Panc1 (cell line): ENCODE measurements at regions not wholly inside any gene's neighbourhood (a gene's known extent, or its start where the extent isn't known, plus 50 kb on each side); places are given as distances from the start of the nearest gene placed in this dataset.

ENCODE experiments used
- POLR2AphosphoS5 ChIP-seq: IDR thresholded peaks from 2 replicates; pipeline ENCODE4 v1.6.1; 2012; ENCODE audit warnings: mild to moderate bottlenecking, low read depth, low read length, moderate library complexity
- SIN3A ChIP-seq: IDR thresholded peaks from 2 replicates; pipeline ENCODE4 v1.6.1; 2012; ENCODE audit warnings: low read depth, mild to moderate bottlenecking, low read length, moderate library complexity, borderline replicate concordance; ENCODE audit not compliant: insufficient read depth
- TCF7L2 ChIP-seq: IDR thresholded peaks from 2 replicates; pipeline ENCODE4 v1.6.1; 2011; ENCODE audit warnings: mild to moderate bottlenecking, low read depth, low read length, inconsistent platforms
- TF ChIP-seq, protein P1 (sequence below): fragments of 450-650 bp; IDR thresholded peaks from 2 replicates; pipeline ENCODE4 v1.5.1; 2017; ENCODE audit warnings: mild to moderate bottlenecking

- TF ChIP-seq, protein P1, sequence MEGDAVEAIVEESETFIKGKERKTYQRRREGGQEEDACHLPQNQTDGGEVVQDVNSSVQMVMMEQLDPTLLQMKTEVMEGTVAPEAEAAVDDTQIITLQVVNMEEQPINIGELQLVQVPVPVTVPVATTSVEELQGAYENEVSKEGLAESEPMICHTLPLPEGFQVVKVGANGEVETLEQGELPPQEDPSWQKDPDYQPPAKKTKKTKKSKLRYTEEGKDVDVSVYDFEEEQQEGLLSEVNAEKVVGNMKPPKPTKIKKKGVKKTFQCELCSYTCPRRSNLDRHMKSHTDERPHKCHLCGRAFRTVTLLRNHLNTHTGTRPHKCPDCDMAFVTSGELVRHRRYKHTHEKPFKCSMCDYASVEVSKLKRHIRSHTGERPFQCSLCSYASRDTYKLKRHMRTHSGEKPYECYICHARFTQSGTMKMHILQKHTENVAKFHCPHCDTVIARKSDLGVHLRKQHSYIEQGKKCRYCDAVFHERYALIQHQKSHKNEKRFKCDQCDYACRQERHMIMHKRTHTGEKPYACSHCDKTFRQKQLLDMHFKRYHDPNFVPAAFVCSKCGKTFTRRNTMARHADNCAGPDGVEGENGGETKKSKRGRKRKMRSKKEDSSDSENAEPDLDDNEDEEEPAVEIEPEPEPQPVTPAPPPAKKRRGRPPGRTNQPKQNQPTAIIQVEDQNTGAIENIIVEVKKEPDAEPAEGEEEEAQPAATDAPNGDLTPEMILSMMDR, result no peak
- TF ChIP-seq SIN3A (no peak), POLR2AphosphoS5 (no peak), TCF7L2 (no peak)
Observed at GRCh38 chr3:137360531-137361201, 402.9 kb downstream of the IL20RB start.
